Hematopoietic multipotent progenitor cell treated with erythropoietin and hydrocortisone succinate and interleukin-3 and kit ligand, for 15 days (in vitro differentiated cells): ENCODE measurements at regions not wholly inside any gene's neighbourhood (a gene's known extent, or its start where the extent isn't known, plus 50 kb on each side); places are given as distances from the start of the nearest gene placed in this dataset.
"Not testable (repeated sequence)": the region's sequence is repeated elsewhere in the genome, so short reads cannot be mapped to it uniquely, and the experiment has no call there.

Experiments used
- DNase-seq: peaks from one replicate; pipeline ENCODE4 v3.0.0-alpha.2; 2015; ENCODE audit warnings: low spot score

DNA sequence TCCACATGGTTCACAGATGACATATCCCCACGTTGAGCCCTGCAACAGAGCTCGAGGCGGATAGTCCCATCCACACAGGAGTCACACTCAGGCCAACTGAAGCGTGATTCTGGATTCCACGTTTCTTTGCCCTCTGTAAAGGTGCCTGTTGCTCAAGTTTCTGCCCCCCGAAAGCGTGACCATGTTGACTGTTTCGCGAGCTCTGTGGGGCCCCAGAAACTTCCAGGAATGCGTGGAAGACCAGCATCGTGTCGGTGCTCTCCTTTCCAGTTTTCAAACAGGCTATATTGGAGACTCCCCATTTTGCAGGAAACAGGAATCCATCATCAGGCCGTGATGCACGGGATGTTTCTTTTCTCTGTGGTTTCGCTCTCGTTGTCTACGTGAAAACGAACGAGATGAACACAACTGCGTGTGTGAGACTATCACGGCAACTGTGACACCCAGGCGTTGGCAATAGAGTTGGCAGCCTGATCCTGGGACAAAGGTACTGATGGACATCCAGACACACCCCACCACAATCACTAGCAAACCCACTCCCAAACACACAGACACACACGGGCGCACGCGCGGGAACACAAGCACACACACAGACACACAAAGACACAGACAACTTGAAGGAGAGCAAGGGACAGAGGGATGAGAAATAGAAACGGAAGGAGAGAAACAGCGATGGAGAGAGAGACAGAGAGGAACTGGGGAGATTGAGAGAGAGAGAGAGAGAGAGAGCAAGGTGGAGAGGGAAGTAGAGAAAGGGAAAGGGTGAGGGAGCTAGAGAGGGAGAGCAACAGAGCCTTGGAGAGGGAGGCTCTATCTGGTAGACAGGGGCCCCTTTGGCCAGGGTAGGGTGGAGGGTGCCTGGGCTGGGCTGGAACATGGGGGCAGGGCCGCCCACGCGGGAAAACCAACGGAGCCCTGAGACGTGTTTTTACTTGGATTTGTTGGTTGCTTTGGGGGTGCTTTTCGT is 1609.3 kb downstream of the SPATA31A7 start:
- DNase-seq: not testable (repeated sequence)

DNA sequence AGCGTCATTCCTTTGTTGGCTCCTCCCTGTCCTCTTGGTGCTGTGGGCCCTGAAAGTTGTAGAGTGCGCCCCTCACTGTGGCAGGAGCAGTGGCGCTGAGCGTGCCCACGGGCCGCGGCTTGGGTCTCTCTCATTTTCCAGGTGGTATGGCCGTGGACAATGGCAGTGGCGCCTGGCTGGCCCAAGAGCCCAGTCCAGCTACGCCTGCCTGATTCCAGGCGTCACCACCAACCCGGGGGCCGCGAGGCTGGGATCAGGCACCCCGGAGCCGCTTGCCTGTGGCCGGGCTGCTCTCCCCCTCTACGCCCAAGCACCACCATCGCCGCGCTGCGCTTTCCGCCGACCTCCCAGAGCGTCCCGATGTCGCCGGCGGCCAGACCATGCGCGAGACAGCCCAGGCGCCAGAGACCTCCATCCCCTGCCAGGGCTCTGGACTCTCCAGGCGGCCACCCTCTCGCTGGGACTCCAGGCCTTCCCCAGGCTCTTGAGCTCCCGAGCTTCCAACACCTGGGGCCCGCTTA is 1610.1 kb downstream of the SPATA31A7 start:
- DNase-seq: not testable (repeated sequence)

DNA sequence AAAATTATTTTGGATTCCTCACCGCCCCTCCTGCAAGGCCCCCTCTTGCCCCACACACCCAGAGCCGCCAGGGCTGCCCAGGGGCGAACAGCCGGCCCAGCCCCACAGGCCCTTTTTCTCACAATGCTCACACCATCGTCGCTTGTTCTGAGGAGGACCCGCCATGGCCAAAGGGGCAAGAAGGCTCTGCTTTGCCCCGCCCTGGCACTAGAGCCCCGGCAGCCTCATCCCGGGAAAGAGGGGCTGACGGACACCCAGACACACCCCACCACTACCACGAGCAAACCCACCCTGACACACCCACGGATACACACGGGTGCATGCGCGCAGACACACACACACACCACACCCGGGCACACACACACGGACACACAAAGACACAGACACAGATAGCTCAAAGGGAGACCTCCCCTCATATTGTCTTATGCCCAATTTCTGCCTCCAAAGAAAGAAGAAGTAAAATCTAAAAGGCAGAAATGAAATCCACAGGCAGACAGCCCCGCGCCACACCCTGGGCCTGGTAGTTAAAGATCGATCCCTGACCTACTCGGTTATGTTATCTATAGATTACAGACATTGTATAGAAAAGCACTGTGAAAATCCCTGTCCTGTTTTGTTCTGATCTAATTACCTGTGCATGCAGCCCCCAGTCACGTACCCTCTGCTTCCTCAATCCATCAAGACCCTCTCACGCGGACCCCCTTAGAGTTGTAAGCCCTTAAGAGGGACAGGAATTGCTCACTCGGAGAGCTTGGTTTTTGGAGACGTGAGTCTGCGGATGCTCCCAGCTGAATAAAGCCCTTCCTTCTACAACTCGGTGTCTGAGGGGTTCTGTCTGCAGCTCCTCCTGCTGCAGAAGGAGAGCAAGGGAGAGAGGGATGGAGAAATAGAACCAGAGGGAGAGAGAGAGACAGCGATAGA is 1610.9 kb downstream of the SPATA31A7 start:
- peak; percentile 6 for DNase-seq

DNA sequence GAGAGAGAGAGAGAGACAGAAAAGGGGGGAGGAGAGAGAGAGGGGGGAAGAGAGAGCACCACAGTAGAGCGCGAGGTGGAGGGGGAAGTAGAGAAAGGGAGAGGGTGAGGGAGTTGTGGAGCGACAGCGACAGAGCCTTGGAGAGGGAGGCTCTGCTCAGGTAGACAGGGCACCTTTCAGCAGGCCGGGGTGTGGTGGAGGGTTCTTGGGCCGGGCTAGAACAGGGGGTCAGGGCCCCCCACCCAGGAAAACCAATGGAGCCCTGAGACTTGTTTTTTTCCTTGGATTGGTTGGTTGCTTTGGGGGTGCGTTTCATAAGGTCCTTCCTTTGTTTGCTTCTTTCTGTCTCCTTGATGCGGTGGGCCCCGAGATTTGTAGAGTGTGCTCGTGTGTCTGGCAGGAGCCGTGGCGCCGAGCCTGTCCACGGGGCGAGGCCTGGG is 1611.6 kb downstream of the SPATA31A7 start:
- DNase-seq: not testable (repeated sequence)

DNA sequence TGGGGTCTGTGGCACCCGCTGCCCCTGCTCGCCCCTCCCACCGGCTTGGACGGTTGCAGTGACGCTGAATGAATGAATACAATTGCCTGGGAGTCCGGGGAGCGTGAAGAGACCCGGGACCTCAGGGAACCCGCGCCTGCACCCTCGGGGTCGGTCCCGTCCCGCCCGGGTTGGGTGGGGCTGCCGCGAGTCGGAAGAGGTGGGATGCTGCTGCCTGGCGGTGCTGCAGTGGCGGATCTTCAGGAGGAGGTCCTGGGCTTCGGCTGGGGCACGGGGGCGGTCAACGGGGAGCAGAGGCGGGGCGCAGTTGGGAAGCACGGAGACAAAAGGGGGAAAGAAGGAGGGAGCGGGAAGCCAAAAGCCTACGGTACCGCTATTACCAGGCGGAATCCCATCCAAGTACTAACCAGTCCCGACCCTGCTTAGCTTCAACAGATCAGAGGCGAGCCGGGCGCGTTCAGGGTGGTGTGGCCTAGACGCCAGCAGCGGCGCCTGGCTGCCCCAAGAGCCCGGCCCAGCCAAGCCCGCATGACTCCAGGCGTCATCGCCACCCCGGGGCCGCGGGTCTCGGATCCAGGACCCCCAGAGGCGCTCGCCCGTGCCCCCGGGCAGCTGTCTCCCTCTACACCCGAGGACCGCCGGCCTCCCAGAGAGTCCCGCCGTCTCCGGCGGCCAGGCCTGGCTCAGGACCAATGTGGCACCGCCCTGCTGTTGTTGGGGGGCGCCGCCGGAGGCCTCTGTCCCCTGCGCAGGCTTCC is 1612.3 kb downstream of the SPATA31A7 start:
- DNase-seq: peak; percentile 59

DNA sequence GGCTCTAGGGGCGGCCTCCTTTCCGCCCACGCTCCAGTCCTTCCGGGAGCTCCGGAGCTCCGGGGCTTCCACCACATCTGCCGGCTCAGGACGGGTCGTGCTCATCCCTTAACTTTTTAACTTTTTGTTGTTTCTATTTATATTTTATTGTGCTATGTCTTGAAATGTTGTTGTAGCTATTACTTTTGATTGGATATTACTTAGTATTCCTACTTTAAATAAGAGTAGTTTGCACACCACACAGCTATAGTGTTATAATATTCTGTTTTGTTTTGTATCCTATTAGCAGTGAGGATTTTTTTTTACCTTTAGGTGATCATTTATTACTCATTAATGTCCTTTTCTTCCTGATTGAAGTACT is 1612.9 kb downstream of the SPATA31A7 start:
- DNase-seq: not testable (repeated sequence)

DNA sequence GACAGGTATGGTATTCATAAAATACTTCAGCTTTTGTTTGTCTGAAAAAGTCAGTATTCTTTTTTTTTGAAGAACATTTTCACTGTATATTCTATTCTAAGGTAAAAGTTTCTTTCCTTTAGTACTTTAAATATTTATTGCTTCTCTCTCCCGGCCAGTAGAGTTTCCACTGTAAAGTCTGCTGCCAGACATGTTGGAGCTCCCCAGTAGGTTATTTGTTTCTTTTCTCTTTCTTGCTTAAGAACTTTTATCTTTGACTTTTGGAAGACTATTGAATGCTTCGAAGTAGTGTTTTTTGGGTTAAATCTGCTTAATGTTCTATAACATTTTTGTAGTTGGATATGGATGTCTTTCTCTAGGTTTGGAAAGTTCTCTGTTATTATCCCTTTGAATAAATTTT is 1613.3 kb downstream of the SPATA31A7 start:
- peak; percentile 11 for DNase-seq

DNA sequence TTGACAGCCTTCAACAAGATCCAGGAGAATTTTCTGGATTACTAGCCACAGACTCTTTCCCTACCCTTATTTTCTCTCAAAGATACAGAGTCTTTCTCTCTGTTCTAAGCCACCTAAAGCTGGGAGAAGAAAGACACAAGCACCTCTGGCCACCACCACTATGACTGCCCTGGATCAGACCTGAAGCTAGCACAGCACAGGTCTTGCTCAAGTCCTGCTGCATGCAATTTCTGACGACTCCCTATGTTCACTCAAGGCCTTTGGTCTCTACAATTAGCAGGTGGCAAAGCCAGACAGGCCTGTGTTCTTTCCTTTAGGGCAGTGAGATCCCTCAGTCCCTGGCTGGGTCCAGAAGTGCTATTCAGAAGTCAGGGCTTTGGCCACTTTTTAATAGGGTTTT is 1614.5 kb downstream of the SPATA31A7 start:
- DNase-seq: not testable (repeated sequence)

DNA sequence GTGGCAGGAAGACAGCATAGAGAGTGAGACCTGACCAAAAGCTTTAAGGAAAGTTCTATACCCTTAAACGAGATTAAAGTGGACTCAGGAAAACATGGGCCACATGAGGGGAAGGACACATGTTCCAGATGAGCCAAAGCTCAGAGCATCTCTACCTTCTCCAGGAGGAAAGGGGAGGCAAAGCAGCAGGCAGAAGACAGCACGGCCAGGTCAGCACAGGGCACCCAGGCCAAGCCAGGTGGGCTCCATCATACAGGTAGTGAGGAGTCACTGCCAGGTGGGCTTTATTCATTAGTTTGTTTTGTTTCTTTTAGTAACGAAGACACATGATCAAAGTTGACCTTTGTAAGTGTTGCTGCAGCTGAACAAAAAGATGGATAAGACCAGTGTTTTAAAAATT is 1617.6 kb downstream of the SPATA31A7 start:
- not testable (repeated sequence) for DNase-seq

DNA sequence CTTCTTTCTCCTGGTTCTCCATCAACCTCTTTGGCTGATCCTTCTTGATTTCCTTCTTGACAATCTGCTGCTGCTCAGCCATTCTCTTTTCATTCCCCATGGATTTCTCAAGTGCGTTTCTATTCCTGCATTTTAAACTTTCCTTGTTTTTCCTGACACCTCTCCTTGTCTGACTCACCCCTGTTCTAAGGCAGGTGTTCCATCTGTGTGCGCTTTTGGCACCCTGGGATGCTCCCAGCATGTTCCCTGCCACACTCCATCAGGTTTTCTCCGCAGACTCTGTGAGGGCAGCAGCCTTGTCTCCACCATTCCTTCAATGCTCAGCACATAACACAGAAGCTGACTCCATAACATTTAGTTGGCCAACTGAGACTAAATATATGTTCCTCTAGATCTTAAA is 1618.2 kb downstream of the SPATA31A7 start:
- not testable (repeated sequence) for DNase-seq

DNA sequence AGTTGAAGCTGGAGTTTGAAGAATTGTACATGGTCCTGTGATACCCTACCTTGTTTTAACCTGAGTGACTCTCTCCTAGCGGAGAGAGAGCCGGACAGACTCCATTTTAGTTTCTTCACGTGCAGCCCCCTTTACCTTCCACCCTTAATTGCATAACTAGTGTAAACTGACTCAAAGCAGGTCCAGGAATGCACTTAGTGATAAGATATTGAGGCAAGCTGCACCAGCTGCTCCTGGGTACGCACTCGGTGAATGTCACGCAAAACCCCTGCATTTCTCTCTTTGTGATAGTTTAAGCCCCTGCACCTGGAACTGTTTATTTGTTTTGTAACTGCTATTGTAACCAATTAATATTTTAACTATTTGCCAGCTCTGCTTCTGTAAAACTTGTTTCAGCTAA is 1620.5 kb downstream of the SPATA31A7 start:
- DNase-seq: not testable (repeated sequence)

DNA sequence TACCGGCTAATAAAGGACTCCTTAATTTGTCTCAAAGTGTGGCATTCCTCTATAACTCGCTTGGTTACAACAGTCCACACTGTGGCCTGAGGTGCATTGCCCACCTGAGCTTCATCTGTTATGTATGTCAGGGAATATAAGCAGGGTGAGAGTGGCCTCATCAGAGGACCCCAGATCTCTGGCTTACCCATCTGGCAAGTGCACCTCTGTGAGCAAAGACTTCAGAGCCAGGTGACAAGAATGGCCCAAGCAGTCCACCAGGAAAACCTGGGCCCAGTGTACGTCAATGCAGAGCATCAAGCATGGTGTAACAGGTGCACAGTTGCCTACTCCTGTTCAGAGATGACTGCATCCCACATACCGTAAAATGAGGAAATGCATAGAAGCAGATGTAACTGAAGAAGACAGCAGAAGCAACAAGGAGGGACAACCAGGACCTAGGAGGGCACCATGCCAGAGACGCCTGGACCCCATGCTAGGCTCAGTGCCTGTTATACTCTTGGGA is 1621.0 kb downstream of the SPATA31A7 start:
- not testable (repeated sequence) for DNase-seq

DNA sequence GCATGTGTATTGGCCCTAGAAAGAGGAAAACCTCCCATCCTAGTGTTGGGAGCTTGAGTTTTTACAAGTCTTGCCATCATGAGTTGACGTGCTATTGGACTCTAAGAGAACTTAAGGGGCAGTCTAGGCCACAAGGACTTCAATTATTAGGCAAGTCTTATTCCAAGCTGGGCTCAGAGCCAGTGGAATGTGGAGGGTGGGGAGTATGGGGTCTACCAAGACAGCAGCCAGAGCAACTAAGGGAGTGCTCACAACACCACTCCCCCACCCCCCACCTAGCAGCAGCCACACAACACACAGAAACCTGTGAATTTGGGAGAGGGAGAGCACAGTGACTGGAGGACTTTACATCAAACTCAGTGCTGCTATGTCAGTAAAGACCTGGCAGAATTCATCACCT is 1625.6 kb downstream of the SPATA31A7 start:
- not testable (repeated sequence) for DNase-seq

DNA sequence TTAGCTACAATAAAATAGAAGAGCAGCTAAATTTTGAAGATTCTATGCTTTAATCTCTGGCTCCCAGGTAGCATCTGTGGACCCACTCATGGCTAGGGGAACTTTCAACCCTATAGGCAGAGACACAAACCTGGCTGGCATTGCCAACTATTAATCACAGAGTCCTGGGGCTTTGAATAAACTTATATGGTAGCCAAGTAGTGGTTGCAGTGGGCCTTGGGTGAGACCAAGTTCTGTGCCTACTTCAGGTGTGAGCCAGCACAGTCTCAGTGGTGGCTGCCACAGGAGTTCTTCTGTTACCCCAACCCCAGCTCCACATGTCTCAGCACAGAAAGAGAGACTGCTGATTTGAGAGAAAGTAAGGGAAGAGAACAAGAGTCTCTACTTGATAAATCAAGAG is 1626.5 kb downstream of the SPATA31A7 start:
- DNase-seq: not testable (repeated sequence)

DNA sequence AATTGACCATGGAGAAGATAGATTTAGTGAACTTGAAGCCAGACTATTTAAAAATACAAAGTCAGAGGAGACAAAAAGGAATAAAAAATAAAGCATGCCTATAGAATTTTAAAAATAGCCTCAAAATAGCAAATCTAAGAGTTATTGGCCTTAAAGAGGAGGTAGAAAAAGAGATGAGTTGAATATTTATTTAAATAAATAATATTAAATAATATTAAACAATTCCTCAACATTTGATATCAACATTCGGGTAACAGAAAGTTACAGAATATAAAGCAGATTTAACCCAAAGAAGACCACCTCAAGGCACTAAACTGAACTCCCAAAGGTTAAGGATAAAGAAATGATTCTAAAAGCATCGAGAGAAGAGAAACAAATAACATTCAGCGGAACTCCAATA is 1627.4 kb downstream of the SPATA31A7 start:
- not testable (repeated sequence) for DNase-seq

DNA sequence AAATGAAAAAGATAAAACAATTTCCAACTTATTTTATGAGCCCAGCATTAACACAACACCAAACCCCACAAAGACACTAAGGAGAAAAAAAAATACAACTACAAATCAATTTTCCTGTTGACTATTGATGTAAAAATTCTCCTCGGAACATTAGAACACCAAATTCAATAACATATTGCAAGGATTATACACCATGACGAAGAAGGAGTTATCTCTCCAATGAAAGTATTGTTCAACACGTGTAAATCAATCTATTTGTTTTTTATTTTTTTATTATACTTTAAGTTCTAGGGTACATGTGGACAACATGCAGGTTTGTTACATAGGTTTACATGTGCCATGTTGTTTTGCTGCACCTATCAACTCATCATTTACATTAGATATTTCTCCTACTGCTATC is 1632.3 kb downstream of the SPATA31A7 start:
- not testable (repeated sequence) for DNase-seq

DNA sequence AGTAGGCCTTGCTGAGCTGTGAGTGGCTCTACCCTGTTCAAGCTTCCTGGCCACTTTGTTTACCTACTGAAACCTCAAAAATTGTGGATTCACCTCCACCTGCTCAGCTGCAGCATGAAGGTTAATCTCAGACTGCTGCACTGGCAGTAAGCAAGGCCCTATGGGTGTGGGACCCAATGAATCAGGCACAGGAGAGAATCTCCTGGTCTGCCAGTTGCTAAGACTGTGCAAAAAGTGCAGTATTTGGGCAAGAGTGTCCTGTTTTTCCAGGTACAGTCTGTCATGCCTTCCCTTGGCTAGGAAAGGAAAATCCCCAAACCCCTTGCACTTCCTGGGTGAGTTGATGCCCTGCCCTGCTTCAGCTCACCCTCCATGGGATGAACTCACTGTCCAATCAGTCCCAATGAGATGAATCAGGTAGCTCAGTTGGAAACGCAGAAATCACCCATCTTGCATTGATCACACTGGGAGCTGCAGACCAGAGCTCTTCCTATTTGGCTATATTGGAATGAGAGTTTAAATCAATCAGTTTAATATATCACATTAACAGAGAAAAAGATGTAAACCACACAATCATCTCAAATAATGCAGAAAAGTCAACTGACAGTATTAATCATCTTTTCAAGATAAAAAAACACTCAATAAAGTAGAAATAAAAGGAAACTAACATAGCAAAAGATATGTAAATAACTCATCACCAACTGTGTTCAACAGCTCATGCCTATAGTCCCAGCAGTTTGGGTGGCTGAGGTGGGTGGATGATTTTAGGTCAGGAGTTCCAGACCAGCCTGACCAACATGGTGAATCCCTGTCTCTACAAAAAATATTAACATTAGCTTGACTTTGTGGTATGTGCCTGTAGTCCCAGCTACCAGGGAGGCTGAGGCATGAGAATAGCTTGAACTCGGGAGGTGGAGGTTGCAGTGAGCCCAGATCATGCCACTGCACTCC is 1638.4 kb downstream of the SPATA31A7 start:
- DNase-seq: not testable (repeated sequence)

DNA sequence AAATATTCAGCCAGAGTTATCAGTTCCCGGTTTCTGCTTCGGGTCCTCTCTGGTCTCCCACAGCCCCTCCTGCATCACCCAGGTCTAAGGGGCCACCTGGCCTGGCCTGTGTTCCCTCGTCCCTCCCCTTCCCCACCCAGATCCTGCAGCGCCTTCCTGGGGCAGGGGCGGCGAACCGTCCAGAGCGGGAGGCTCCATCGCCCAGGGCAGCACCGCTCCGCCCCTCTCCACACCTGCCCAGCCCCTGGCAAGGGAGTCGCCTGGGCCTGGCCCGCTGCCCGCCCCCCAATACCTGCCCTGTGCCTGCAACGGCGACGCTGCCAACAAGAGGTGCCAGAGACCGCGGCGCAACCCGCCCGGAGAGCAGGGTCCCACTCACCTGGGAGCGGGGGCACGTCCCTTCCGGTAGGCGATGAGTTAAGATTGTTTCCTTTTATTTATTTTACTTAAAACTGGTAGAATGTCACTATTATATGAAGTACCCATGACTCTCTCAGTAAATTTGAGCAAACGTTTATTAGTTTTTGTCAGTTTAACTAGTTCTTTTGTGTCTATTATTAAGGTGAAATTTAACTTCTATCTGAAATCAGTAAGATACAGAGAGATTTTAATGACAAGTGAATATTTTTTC is 1641.1 kb downstream of the SPATA31A7 start:
- DNase-seq: not testable (repeated sequence)

DNA sequence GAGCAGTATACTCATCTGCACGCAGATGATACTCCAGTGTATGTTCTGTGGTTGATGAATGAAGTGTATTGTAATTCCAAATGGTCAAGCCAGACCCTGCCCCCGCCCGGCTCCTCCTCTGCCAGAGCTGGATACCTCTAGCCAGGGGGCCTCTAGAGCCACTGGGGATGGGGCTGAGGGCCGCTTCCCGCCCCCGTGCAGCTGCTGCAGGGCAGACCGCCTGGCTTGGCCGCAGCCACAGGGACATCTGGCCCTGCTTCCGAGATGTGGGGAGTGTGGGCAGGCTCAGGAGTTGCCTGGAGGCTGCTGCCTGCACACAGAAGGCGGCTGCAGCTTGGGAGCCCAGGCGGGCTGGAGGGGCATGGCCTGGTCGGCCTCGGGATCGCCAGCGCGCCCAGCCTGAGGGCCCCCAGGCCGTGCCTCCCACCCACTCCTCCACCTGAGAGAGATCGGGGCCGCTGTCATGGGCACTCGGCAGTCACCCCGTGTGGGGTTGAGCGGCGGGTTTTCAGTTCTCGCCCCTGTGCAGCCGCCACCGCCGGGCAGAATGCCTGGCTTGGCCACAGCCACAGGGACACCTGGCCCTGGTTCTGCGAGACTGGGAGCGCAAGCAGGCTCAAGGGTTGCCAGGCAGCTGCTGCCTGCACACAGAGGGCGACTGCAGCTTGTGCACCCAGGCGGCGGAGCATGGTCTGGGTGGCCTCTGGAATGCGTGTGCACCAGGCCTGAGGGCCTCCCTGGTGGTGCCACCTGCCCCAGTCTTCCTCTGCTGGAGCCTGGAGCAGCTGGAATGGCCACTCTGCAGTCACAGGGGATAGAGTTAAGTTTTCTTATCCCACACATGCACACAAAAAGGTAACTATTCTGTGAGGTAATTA is 1643.7 kb downstream of the SPATA31A7 start:
- not testable (repeated sequence) for DNase-seq
